Body of pancreas (tissue), 4 donors: ENCODE measurements at regions not wholly inside any gene's neighbourhood (a gene's known extent, or its start where the extent isn't known, plus 50 kb on each side); places are given as distances from the start of the nearest gene placed in this dataset.

Experiments
- POLR2A ChIP-seq, 3 donors: fragments of 450-650 bp; IDR thresholded peaks; one replicate each; pipeline ENCODE4 v1.6.1; 2016; ENCODE audit warnings: antibody characterized with exemption in 3 of 3, mild to moderate bottlenecking in 2 of 3
- TF ChIP-seq, protein P1 (sequence below), 7 experiments: fragments of 450-650 bp in 4 of 7; fragments of 200-600 bp in 3 of 7; sonication (generic) in 3 of 7; IDR thresholded peaks; one replicate each; pipeline ENCODE4 v1.5.1; 2016 to 2019; ENCODE audit warnings: antibody characterized with exemption in 7 of 7

DNA sequence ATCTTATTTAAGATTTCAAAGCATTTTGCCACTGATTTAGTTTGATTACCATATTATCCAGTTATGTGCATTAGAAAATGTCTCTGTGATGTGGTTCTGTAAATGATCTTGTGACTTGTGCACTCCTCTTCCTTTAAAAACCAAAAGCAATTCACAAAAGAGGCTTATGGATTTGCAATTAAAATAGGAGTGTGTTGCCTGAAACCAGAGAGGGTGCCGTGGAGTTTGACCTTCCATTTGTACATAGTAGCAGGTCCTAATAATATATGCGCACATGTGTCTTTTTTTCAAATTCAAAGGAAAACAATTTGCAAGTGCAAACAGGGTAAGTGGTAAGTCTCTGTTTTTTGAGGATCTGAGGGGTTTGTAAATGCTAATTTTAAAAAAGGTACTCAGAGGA is 470.9 kb downstream of the VRK1 start:
- TF ChIP-seq, protein P1, sequence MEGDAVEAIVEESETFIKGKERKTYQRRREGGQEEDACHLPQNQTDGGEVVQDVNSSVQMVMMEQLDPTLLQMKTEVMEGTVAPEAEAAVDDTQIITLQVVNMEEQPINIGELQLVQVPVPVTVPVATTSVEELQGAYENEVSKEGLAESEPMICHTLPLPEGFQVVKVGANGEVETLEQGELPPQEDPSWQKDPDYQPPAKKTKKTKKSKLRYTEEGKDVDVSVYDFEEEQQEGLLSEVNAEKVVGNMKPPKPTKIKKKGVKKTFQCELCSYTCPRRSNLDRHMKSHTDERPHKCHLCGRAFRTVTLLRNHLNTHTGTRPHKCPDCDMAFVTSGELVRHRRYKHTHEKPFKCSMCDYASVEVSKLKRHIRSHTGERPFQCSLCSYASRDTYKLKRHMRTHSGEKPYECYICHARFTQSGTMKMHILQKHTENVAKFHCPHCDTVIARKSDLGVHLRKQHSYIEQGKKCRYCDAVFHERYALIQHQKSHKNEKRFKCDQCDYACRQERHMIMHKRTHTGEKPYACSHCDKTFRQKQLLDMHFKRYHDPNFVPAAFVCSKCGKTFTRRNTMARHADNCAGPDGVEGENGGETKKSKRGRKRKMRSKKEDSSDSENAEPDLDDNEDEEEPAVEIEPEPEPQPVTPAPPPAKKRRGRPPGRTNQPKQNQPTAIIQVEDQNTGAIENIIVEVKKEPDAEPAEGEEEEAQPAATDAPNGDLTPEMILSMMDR (IDR thresholded peaks at IDR 0.05): no peak
- no peak for TF ChIP-seq POLR2A (IDR thresholded peaks at IDR 0.05)
